ENCODE measurements at regions not wholly inside any gene's neighbourhood (a gene's known extent, or its start where the extent isn't known, plus 50 kb on each side); places are given as distances from the start of the nearest gene placed in this dataset.

- Histone ChIP-seq H3K36me3 (replicated peaks in 1 of 2; ENCODE audit: control extremely low read depth in 1 of 2, control insufficient read depth in 1 of 2, extremely low read depth in 1 of 2, insufficient read depth in 2 of 2, low read length in 1 of 2) (no peaks in the 10 kb centered on the region), H3K79me2 (ENCODE audit: control insufficient read depth, insufficient read depth, low read length) (no peaks in the 10 kb centered on the region), H3K9ac (ENCODE audit: low read length) (no peak overlapping the region), H3K9me3 (ENCODE audit: control extremely low read depth in 1 of 3, control insufficient read depth in 2 of 3, insufficient read depth in 1 of 3, low read length in 2 of 3) (no peaks in the 10 kb centered on the region), H3K27me3 (replicated peaks in 1 of 4; ENCODE audit: control extremely low read depth in 1 of 4, control insufficient read depth in 3 of 4, insufficient read depth in 4 of 4, low read length in 3 of 4) (no peaks in the 10 kb centered on the region), H3K4me1 (ENCODE audit: control insufficient read depth in 2 of 2, insufficient read depth in 2 of 2, low read length in 2 of 2) (no peaks in the 10 kb centered on the region), H3K4me3 (ENCODE audit: control extremely low read depth in 1 of 5, extremely low read depth in 1 of 5, insufficient read depth in 1 of 5, low read depth in 2 of 5, low read length in 4 of 5) (no peak overlapping the region), H2AFZ (ENCODE audit: insufficient read depth, low read depth, low read length, poor library complexity, severe bottlenecking) (no peak overlapping the region), H4K20me1 (ENCODE audit: control insufficient read depth, insufficient read depth, low read length, poor library complexity, severe bottlenecking) (no peaks in the 10 kb centered on the region), H3K4me2 (replicated peaks; ENCODE audit: low read depth, low read length, poor library complexity, severe bottlenecking) (no peak overlapping the region), H3K27ac (ENCODE audit: low read length in 2 of 2) (no peak overlapping the region)
- DNase-seq (no peak), ATAC-seq (ENCODE audit: low read depth) (no peak)
- peaks cover 3% of the 10 kb centered on the region for H3K9me3 Mint-ChIP-seq (ENCODE audit: insufficient read depth)
- no peaks in the 10 kb centered on the region for H3K4me1 Mint-ChIP-seq
- ChIA-PET CTCF (no interaction called here), POLR2A (no interaction called here)
- H3K27me3 Mint-ChIP-seq = no peaks in the 10 kb centered on the region
- WGBS (ENCODE audit: insufficient coverage) = no CpG with 5 or more reads among the region's 8 CpGs
- no peak overlapping the region for H3K27ac Mint-ChIP-seq
- no peak overlapping the region for H3K4me3 Mint-ChIP-seq
- intact Hi-C loops (cut with micrococcal nuclease) = no loop called here
- TF ChIP-seq EZH2 (IDR thresholded peaks at IDR 0.05; ENCODE audit: borderline replicate concordance, insufficient read depth, low read depth, low read length, poor library complexity, severe bottlenecking) (no peak), CTCF (IDR thresholded peaks at IDR 0.05) (no peak)
Observed at GRCh38 chr5:92086059-92086811, 703.1 kb upstream of the ARRDC3 start.

- POLR2A ChIA-PET = no interaction called here
- H3K4me1 ChIP-seq (ENCODE audit: control insufficient read depth in 2 of 2, insufficient read depth in 2 of 2, low read length in 2 of 2) = no peaks in the 10 kb centered on the region
- H3K9me3 Mint-ChIP-seq (ENCODE audit: insufficient read depth) = no peaks in the 10 kb centered on the region
- H3K27me3 Mint-ChIP-seq = no peaks in the 10 kb centered on the region
- no peak overlapping the region for H3K27ac ChIP-seq (ENCODE audit: low read length in 2 of 2)
- no peaks in the 10 kb centered on the region for H3K79me2 ChIP-seq (ENCODE audit: control insufficient read depth, insufficient read depth, low read length)
- TF ChIP-seq EZH2 (IDR thresholded peaks at IDR 0.05; ENCODE audit: borderline replicate concordance, insufficient read depth, low read depth, low read length, poor library complexity, severe bottlenecking) = no peak
- no peak for TF ChIP-seq CTCF (IDR thresholded peaks at IDR 0.05)
- no peak overlapping the region for H3K4me3 Mint-ChIP-seq
- H3K4me3 ChIP-seq (ENCODE audit: control extremely low read depth in 1 of 5, extremely low read depth in 1 of 5, insufficient read depth in 1 of 5, low read depth in 2 of 5, low read length in 4 of 5) = no peak overlapping the region
- no peaks in the 10 kb centered on the region for H3K9me3 ChIP-seq (ENCODE audit: control extremely low read depth in 1 of 3, control insufficient read depth in 2 of 3, insufficient read depth in 1 of 3, low read length in 2 of 3)
- CTCF ChIA-PET = no interaction called here
- H3K27ac Mint-ChIP-seq = no peak overlapping the region
- 100% methylated on average over 1 of the region's 7 CpGs for WGBS (ENCODE audit: insufficient coverage)
- no peak overlapping the region for H3K9ac ChIP-seq (ENCODE audit: low read length)
- DNase-seq = no peak
- H2AFZ ChIP-seq (ENCODE audit: insufficient read depth, low read depth, low read length, poor library complexity, severe bottlenecking) = no peak overlapping the region
- H3K4me1 Mint-ChIP-seq = no peaks in the 10 kb centered on the region
- ATAC-seq (ENCODE audit: low read depth) = no peak
- H3K4me2 ChIP-seq (replicated peaks; ENCODE audit: low read depth, low read length, poor library complexity, severe bottlenecking) = no peak overlapping the region
- no peaks in the 10 kb centered on the region for H4K20me1 ChIP-seq (ENCODE audit: control insufficient read depth, insufficient read depth, low read length, poor library complexity, severe bottlenecking)
- H3K36me3 ChIP-seq (replicated peaks in 1 of 2; ENCODE audit: control extremely low read depth in 1 of 2, control insufficient read depth in 1 of 2, extremely low read depth in 1 of 2, insufficient read depth in 2 of 2, low read length in 1 of 2) = no peaks in the 10 kb centered on the region
- no peaks in the 10 kb centered on the region for H3K27me3 ChIP-seq (replicated peaks in 1 of 4; ENCODE audit: control extremely low read depth in 1 of 4, control insufficient read depth in 3 of 4, insufficient read depth in 4 of 4, low read length in 3 of 4)
- intact Hi-C loops (cut with micrococcal nuclease) = no loop called here
Observed at GRCh38 chr5:92081958-92082712, 699.0 kb upstream of the ARRDC3 start.

Measured in B cell (primary cell).